HuH-7.5 (cell line): ENCODE measurements at regions not wholly inside any gene's neighbourhood (a gene's known extent, or its start where the extent isn't known, plus 50 kb on each side); places are given as distances from the start of the nearest gene placed in this dataset.

ENCODE experiments used
- DNase-seq: peaks from one replicate; pipeline ENCODE4 v3.0.0; 2011; ENCODE audit warnings: low spot score

DNA sequence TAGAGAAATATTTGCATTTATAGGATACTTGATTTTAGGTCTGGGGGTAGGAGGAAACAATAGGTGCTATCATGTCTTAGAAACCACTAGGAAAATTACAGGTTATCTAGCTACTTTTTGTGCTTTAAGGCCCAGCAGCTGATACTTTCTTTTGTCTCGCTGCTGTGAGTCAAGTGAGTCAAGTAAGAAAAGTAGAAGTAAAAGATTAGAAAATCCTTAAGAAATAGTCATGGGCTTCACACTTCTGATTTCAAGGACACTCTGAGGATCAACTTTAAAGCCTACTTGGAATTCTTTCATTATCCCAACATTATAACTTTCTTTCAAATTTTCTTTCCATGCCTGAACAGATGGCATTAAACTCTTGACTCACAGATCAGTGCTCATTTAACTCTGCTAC, 95.2 kb upstream of the RBMS3 start:
- no peak for DNase-seq

GRCh38 chr3:29186131-29186599, 94.7 kb upstream of the RBMS3 start:
- DNase-seq, result no peak

DNA sequence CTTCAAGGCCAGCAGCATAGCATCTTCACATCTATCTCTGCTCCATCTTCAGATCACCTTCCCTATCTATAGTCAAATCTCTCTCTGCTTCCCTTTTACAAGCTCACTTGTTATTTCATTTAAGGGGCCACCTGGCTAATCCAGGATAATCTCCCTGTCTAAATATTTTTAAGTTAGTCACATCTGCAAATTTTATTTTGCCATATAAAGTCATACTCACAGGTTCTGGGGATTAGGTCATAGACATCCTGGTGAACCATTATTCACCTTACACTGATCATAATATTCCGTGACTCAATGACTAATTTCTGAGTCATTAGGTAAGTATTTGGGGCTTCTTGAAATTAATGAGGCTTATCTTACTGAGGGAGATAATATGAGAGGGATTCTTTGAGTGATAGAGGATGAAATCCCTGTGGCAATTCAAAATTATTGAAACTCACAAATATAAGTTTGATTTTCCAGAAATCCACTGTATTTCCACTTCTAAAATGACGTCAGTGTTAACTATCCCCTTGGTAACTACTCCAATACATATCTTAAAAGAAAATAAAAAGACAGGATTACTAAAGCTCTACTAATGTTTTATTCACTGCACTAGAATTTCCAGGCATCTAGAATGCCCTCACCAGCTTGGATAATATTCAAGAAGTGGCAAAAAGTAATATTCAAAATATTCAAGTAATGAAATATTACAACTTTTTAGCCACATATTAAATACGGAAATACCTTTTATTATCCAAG, 93.7 kb upstream of the RBMS3 start:
- no peak for DNase-seq

DNA sequence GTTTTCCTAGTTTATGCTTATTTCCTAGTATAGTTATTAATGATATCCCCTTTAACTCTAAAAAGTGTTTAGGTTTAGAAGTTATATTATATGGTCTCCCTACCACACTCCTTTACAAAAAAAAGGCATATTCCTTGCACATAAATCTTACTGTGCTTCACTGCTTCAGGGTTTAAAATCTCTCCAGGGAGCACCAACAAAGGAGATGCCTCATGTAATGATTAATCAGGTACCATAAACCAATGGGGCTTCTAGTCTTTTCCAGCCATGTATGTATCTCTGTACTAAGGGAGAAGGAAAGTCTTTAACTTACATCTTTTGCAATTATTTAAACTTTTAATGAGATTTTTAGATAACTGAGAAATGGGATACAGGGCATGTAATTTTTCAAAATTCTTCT, 91.5 kb upstream of the RBMS3 start:
- DNase-seq, result no peak

DNA sequence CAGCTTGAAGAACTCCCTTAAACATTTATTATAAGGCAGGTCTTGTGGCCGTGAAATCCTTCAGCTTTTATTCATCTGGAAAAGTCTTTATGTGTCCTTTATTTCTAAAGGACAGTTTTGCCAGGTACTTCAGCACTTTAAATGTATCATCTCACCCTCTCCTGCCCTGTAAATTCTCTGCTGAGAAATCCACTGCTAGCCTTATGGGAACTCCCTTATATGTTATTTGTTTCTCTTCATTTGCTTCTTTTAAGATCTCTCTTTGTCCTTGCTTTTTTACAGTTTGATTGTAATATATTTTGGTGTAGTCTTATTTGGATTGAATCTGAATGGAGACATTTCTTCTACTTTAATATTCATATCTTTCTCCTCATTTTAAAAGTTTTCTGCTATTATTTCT, 86.7 kb upstream of the RBMS3 start:
- no peak for DNase-seq

GRCh38 chr3:29195056-29195455, 85.8 kb upstream of the RBMS3 start:
- DNase-seq, result no peak

GRCh38 chr3:29201604-29202003, 79.3 kb upstream of the RBMS3 start:
- no peak for DNase-seq

GRCh38 chr3:29202378-29202777, 78.5 kb upstream of the RBMS3 start:
- DNase-seq, result no peak

DNA sequence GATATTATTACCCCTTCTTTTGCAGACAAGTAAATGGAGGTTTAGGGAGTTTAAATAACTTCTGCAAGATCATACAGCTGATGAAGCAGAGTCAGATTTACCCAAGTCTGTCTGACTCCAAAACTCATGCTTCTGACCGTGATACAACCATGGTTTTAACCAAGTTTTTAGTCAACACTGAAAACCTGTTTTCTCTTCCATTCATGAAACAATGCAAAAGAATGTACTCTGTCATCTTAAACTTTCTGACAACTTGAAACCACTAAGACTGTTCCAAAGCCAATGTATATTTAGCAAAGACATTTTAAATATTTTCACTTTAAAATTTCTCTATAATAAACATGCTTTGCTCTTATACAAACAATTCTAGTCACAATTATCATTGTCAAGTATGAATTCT, 77.0 kb upstream of the RBMS3 start:
- DNase-seq, result no peak

DNA sequence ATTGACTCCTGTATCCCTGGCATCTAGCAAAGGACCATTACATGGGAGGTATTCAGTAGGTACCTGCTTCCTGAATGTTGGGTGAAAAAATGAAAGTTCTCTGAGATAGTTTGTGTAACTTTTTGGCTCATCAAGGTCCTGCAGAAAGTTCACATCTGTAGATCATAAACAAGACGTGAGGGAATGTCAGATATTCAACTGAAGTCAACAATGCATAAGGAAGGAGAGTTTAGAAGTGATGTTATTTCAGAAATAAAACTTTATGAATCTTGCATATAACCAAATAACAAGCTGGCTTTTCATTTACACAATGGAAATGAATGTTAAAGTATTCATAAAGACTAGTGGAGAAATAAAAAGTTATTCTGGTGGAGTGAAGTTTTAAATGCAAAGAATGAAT, 73.4 kb upstream of the RBMS3 start:
- no peak for DNase-seq

DNA sequence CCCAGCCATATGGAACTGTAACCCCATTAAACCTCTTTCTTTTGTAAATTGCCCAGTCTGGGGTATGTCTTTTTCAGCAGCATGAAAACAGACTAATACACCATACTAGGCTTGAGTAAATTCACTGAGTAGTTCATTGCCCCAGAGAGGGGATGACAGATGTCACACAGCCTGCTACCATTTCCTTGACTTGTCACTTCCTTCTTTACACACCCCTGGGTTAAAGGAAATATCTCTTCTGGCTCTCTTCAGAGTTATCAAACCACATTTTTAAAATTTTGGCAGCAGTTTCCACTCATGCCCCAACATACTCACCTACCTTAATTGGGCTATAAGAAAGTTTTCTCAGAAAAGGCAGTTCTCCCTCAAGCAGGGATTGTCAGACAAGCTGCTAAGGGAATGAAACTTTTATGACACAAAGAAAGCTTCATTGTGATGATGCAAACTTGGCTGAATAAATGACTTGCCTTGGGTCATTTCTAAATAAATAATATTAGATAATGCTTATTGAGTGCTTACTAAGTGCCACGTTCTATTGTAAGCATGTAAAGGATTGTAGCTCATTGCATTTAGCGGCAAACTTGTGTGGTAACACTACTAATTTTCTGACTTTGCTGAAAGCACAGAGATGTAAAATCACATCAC, 68.0 kb upstream of the RBMS3 start:
- no peak for DNase-seq

DNA sequence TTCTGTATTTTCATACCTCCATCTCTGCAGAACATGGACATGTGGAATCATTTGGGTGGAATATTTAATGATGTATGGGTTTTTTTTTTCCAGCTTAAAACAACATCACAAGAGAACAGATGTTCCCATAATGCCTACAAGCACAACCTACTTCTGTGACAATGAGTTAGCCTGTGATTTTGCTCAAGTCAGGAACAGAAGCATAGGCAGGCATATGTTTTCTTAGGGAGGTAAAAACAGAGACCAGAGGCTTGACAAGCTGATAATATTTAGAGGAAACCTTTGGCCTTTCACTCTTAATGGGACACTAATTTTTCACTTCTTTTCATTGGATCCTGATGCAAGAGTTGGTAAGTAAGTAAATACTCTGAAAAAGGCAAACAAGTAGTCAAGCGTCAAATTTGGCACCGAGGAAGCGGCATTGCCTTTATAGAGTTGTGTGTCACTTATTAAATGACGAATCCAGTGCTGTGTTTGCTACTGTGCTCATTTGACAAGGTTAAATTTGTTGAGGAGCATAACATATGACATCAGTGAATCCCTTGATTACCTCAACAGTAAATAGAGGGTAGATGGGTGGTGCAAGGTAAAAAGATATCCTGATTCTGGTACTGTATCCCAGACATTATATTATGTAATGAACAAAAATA, 66.7 kb upstream of the RBMS3 start:
- DNase-seq, result no peak

DNA sequence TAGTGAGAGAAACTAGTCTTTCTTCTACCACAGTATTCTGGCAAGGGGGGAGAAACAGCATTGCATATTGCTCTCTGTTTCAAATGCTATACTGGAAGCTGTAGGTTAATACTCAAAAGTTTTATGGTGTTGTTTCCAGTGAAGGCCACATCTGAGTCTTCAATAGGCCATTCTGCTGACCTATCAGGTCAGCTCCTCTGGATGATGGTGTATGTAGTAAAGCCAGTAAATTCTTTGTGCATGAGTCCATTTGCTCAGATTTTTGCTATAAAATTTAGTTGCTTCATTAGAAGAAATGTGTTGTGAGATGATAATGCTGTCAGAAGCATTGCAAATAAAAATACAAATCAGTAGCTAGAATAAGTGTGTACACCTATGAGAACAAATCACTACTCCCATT, 64.9 kb upstream of the RBMS3 start:
- no peak for DNase-seq

- DNase-seq, result no peak
Measured at GRCh38 chr3:29226706-29227105, 54.2 kb upstream of the RBMS3 start.

DNA sequence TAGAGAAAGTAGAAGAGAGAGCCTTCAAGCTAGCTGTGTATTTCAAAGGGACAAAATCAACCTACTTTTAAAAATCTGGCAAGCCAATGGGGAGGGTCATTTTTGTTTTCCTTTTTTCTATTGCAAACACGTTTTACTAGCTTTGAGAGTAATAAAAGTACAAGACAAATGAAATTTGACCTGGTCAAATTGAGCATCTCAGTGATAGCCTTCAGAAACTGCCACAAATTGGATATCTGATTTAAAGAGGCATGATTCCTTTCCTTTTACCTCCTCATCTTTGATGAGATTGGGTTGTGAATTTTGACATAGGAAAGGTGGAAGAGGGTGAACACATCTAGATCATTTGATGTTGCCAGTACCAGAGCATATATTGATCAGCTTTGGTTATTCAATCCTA, 53.6 kb upstream of the RBMS3 start:
- no peak for DNase-seq
